HCT116 (cell line): ENCODE measurements at regions not wholly inside any gene's neighbourhood (a gene's known extent, or its start where the extent isn't known, plus 50 kb on each side); places are given as distances from the start of the nearest gene placed in this dataset.

Experiments
- ATAC-seq: fragments of 200-7000 bp; cut with Tn5 transposase; 2 replicates; pipeline ENCODE4 v1.9.1; 2020; ENCODE audit warnings: mild to moderate bottlenecking, moderate library complexity
- BruUV-seq: library from RNA; stranded (reverse); fragments of 400-500 nt; replicated peaks from 2 replicates; lab custom pipeline; 2021; lab: Mats Ljungman, UMichigan
- CTCF ChIA-PET: fragments of 300-600 bp; sonication (Branson Sonifier 250); formaldehyde crosslinking; loops from one replicate; lab custom pipeline; 2021; ENCODE audit warnings: antibody characterized with exemption; lab: Charles Lee
- POLR2A ChIA-PET: fragments of 300-600, 350-600 bp; sonication (Branson Sonifier 250); formaldehyde crosslinking; loops from one replicate; lab custom pipeline; 2021; ENCODE audit warnings: antibody characterized with exemption; lab: Charles Lee
- RAD21 ChIA-PET, 2 experiments: fragments of 300-600 bp; sonication (Branson Sonifier 250); formaldehyde crosslinking; loops; one replicate each; lab custom pipeline; 2023; ENCODE audit warnings: low total read pairs in 2 of 2; ENCODE audit not compliant: uncharacterized antibody in 2 of 2, unreplicated experiment in 2 of 2, low non-redundant PET in 1 of 2; lab: Charles Lee
- DNase-seq: peaks from one replicate; pipeline ENCODE4 v3.0.0-alpha.2; 2010; ENCODE audit warnings: low read depth, low spot score
- H2AFZ ChIP-seq: fragments of 200-600 bp; shearing (Covaris generic), sonication (generic); 2 replicates; pipeline ENCODE4 v1.6.1; 2017; ENCODE audit warnings: low read depth, mixed run types, mixed read lengths, antibody characterized with exemption, low read length; ENCODE audit not compliant: poor library complexity, severe bottlenecking
- H3K27ac ChIP-seq: 2 replicates; pipeline ENCODE4 v1.5.1; 2012; ENCODE audit warnings: low read depth, low read length
- H3K27me3 ChIP-seq: fragments of 200-600 bp; sonication (generic); 2 replicates; pipeline ENCODE4 v1.6.1; 2016; ENCODE audit warnings: mixed run types, low read length, mixed read lengths; ENCODE audit not compliant: insufficient read depth
- H3K36me3 ChIP-seq, 2 experiments: fragments of 200-500 bp in 1 of 2; fragments of 200-600 bp in 1 of 2; sonication (Bioruptor generic) in 1 of 2; sonication (generic) in 1 of 2; 2 replicates each; pipeline versions ENCODE4 v1.5.1 to v1.6.1; 2014 to 2016; ENCODE audit warnings: low read length in 2 of 2, inconsistent platforms in 1 of 2, mixed read lengths in 1 of 2, mixed run types in 1 of 2; ENCODE audit not compliant: insufficient read depth in 2 of 2, control insufficient read depth in 1 of 2
- H3K4me1 ChIP-seq, 2 experiments: fragments of 200-600 bp in 1 of 2; sonication (generic) in 1 of 2; 2 replicates each; pipeline versions ENCODE4 v1.5.1 to v1.6.1; 2012 to 2017; ENCODE audit warnings: low read length in 2 of 2, inconsistent platforms in 1 of 2, mild to moderate bottlenecking in 1 of 2, mixed read lengths in 1 of 2, mixed run types in 1 of 2, moderate library complexity in 1 of 2; ENCODE audit not compliant: insufficient read depth in 2 of 2, control insufficient read depth in 1 of 2
- H3K4me2 ChIP-seq: fragments of 200-600 bp; sonication (generic); 2 replicates; pipeline ENCODE4 v1.6.1; 2017; ENCODE audit warnings: mixed run types, low read length, mixed read lengths
- H3K4me3 ChIP-seq, 2 experiments: fragments of 200-600 bp in 1 of 2; sonication (generic) in 1 of 2; replicated peaks in 1 of 2; 2 replicates each; pipeline ENCODE4 v1.5.1; 2011 to 2016; ENCODE audit warnings: low read length in 2 of 2, control low read depth in 1 of 2, low read depth in 1 of 2, mild to moderate bottlenecking in 1 of 2, mixed read lengths in 1 of 2, mixed run types in 1 of 2
- H3K79me2 ChIP-seq: fragments of 200-600 bp; sonication (generic); 2 replicates; pipeline ENCODE4 v1.6.1; 2017; ENCODE audit warnings: mild to moderate bottlenecking, mixed run types, low read length, moderate library complexity, mixed read lengths; ENCODE audit not compliant: insufficient read depth
- H3K9ac ChIP-seq: fragments of 200-600 bp; sonication (generic); 2 replicates; pipeline ENCODE4 v1.6.1; 2016; ENCODE audit warnings: low read length, mixed read lengths
- H3K9me2 ChIP-seq: fragments of 200-600 bp; sonication (generic), shearing (Covaris generic); 2 replicates; pipeline ENCODE4 v1.6.1; 2017; ENCODE audit warnings: mixed run types, mild to moderate bottlenecking, moderate library complexity; ENCODE audit not compliant: insufficient read depth
- H3K9me3 ChIP-seq, 2 experiments: fragments of 200-500 bp in 1 of 2; fragments of 200-600 bp in 1 of 2; sonication (Bioruptor generic) in 1 of 2; sonication (generic) in 1 of 2; 2 replicates each; pipeline ENCODE4 v1.6.1; 2014 to 2017; ENCODE audit warnings: low read length in 2 of 2, mixed read lengths in 2 of 2, inconsistent platforms in 1 of 2, low read depth in 1 of 2, mild to moderate bottlenecking in 1 of 2, mixed run types in 1 of 2, moderate library complexity in 1 of 2; ENCODE audit not compliant: control insufficient read depth in 1 of 2, insufficient read depth in 1 of 2
- H4K20me1 ChIP-seq: fragments of 200-600 bp; sonication (generic), shearing (Covaris generic); 2 replicates; pipeline ENCODE4 v1.6.1; 2017; ENCODE audit warnings: mixed run types, mild to moderate bottlenecking, moderate library complexity; ENCODE audit not compliant: insufficient read depth
- CEBPB ChIP-seq: IDR thresholded peaks from 2 replicates; pipeline ENCODE4 v1.6.1; 2012; ENCODE audit warnings: low read depth
- EGR1 ChIP-seq: IDR thresholded peaks from 2 replicates; pipeline ENCODE4 v1.6.1; 2012; ENCODE audit warnings: low read depth
- ELF1 ChIP-seq: IDR thresholded peaks from 2 replicates; pipeline ENCODE4 v1.6.1; 2012; ENCODE audit warnings: low read depth, borderline replicate concordance
- FOSL1 ChIP-seq: IDR thresholded peaks from 2 replicates; pipeline ENCODE4 v1.6.1; 2012; ENCODE audit warnings: low read depth
- JUND ChIP-seq: IDR thresholded peaks from 2 replicates; pipeline ENCODE4 v1.6.1; 2012
- POLR2AphosphoS5 ChIP-seq: IDR thresholded peaks from 2 replicates; pipeline ENCODE4 v1.6.1; 2011; ENCODE audit warnings: mild to moderate bottlenecking, low read depth, low read length, moderate library complexity
- SRF ChIP-seq: IDR thresholded peaks from 2 replicates; pipeline ENCODE4 v1.6.1; 2012; ENCODE audit warnings: low read depth
- YY1 ChIP-seq: IDR thresholded peaks from 2 replicates; pipeline ENCODE4 v1.6.1; 2011; ENCODE audit warnings: low read length, low read depth, moderate library complexity, mild to moderate bottlenecking; ENCODE audit not compliant: insufficient replicate concordance; ENCODE audit errors: extremely low read depth
- intact Hi-C: fragments of 100-400 bp; cut with micrococcal nuclease; formaldehyde crosslinking; loops from 2 replicates; pipeline ENCODE4 v1.10.0; 2022
- TF ChIP-seq, protein P1 (sequence below): IDR thresholded peaks from 2 replicates; pipeline ENCODE4 v1.6.1; 2011; ENCODE audit warnings: mild to moderate bottlenecking, low read length, moderate library complexity; ENCODE audit not compliant: insufficient replicate concordance; ENCODE audit errors: extremely low read depth

GRCh38 chr2:240205772-240206171, 65.3 kb upstream of the OTOS start:
- TF ChIP-seq CEBPB (no peak), YY1 (no peak)
- H3K4me2 ChIP-seq, result no peak overlapping the region
- H3K9me2 ChIP-seq, result no peaks in the 10 kb centered on the region
- no peak overlapping the region for H3K9ac ChIP-seq
- ChIA-PET RAD21 (no interaction called here), POLR2A (no interaction called here), CTCF (no interaction called here)
- DNase-seq (no peak), ATAC-seq (no peak)
- no peaks in the 10 kb centered on the region; the same call in 1 of the 2 replicates for H3K27me3 ChIP-seq
- no peaks in the 10 kb centered on the region; a peak in 1 of 4 replicates for H3K9me3 ChIP-seq
- intact Hi-C loops, result no loop called here
- no TSS peak for BruUV-seq
- no peak overlapping the region for H3K27ac ChIP-seq
- H3K4me1 ChIP-seq, result peaks cover 0 to 9% of the 10 kb centered on the region in 2 experiments; a peak in 1 of 4 replicates
- no peak overlapping the region for H3K4me3 ChIP-seq
- H3K36me3 ChIP-seq, result no peaks in the 10 kb centered on the region
- no peaks in the 10 kb centered on the region for H4K20me1 ChIP-seq
- H2AFZ ChIP-seq, result no peak overlapping the region
- H3K79me2 ChIP-seq, result no peaks in the 10 kb centered on the region

DNA sequence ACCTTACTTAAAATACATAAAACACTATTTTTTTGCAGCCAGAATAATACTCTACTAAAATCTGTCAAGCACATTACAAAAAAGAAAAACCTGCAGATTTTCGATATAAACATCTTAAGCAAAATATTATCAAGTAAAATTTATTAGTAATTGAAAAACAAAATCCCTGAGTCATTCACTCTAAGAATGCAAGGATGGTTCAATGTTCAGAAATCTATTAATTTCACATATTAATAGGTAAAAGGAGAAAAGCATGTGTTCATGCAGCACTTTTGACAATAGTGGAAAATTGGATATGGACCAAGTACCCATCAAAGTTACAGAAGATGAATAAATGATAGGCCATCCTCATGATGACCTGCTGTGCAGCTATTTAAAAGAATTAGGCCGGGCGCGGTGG, 66.2 kb upstream of the OTOS start:
- BruUV-seq, result no TSS peak
- Histone ChIP-seq H4K20me1 (no peaks in the 10 kb centered on the region), H3K36me3 (no peaks in the 10 kb centered on the region), H3K9me3 (no peaks in the 10 kb centered on the region; a peak in 1 of 4 replicates), H3K9me2 (no peaks in the 10 kb centered on the region), H3K9ac (no peak overlapping the region), H2AFZ (no peak overlapping the region), H3K79me2 (no peaks in the 10 kb centered on the region), H3K4me3 (no peak overlapping the region), H3K4me2 (no peak overlapping the region), H3K27ac (no peak overlapping the region), H3K4me1 (peaks cover 0 to 9% of the 10 kb centered on the region in 2 experiments; a peak in 1 of 4 replicates), H3K27me3 (no peaks in the 10 kb centered on the region; the same call in 1 of the 2 replicates)
- intact Hi-C loops, result no loop called here
- ATAC-seq (no peak), DNase-seq (no peak)
- ChIA-PET POLR2A (no interaction called here), CTCF (no interaction called here), RAD21 (no interaction called here)
- TF ChIP-seq, protein P1, sequence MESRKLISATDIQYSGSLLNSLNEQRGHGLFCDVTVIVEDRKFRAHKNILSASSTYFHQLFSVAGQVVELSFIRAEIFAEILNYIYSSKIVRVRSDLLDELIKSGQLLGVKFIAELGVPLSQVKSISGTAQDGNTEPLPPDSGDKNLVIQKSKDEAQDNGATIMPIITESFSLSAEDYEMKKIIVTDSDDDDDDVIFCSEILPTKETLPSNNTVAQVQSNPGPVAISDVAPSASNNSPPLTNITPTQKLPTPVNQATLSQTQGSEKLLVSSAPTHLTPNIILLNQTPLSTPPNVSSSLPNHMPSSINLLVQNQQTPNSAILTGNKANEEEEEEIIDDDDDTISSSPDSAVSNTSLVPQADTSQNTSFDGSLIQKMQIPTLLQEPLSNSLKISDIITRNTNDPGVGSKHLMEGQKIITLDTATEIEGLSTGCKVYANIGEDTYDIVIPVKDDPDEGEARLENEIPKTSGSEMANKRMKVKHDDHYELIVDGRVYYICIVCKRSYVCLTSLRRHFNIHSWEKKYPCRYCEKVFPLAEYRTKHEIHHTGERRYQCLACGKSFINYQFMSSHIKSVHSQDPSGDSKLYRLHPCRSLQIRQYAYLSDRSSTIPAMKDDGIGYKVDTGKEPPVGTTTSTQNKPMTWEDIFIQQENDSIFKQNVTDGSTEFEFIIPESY, result no peak
- TF ChIP-seq ELF1 (no peak), POLR2AphosphoS5 (no peak), JUND (no peak), FOSL1 (no peak), EGR1 (no peak), SRF (no peak)
